ENCODE measurements at regions not wholly inside any gene's neighbourhood (a gene's known extent, or its start where the extent isn't known, plus 50 kb on each side); places are given as distances from the start of the nearest gene placed in this dataset.

DNA sequence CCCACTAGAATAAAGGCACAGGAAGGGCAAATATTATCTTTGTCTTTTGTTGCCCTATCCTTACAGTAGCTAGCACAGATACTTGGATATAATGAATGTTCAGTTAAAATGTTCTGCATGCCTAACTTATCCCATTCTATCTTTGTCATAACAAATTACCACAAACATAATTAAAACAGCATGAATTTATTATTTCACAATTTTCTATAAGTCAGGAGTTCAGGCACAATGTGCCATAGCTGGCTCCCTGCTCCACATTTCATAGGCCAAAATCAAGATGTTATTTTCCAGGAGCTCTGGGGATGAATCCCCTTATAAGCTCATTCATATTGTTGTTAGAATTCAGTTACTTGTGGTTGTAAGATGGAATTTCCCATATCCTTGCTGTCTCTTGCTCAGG, 975.5 kb downstream of the IGSF11 start:
- DNase-seq, result no peak
- no peaks in the 10 kb centered on the region for H3K27me3 ChIP-seq (replicated peaks in 1 of 7)
- no peaks in the 10 kb centered on the region for H3K36me3 ChIP-seq
- no peak overlapping the region for H3K27ac ChIP-seq
- no peaks in the 10 kb centered on the region for H3K4me1 ChIP-seq
- intact Hi-C loops (cut with DNase I; ENCODE audit: low total_unique reads), result no loop called here
- TF ChIP-seq, protein P1, sequence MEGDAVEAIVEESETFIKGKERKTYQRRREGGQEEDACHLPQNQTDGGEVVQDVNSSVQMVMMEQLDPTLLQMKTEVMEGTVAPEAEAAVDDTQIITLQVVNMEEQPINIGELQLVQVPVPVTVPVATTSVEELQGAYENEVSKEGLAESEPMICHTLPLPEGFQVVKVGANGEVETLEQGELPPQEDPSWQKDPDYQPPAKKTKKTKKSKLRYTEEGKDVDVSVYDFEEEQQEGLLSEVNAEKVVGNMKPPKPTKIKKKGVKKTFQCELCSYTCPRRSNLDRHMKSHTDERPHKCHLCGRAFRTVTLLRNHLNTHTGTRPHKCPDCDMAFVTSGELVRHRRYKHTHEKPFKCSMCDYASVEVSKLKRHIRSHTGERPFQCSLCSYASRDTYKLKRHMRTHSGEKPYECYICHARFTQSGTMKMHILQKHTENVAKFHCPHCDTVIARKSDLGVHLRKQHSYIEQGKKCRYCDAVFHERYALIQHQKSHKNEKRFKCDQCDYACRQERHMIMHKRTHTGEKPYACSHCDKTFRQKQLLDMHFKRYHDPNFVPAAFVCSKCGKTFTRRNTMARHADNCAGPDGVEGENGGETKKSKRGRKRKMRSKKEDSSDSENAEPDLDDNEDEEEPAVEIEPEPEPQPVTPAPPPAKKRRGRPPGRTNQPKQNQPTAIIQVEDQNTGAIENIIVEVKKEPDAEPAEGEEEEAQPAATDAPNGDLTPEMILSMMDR (IDR thresholded peaks at IDR 0.05 in 8 of 11, conservative IDR thresholded peaks at IDR 0.05 in 3 of 11), result no peak
- no peak for TF ChIP-seq POLR2AphosphoS5 (IDR thresholded peaks at IDR 0.05)
- TF ChIP-seq POLR2A (IDR thresholded peaks at IDR 0.05), result no peak
- peaks cover 0 to 6% (median under 1%) of the 10 kb centered on the region in 8 donors for H3K9me3 ChIP-seq
- no peak overlapping the region for H3K4me3 ChIP-seq

DNA sequence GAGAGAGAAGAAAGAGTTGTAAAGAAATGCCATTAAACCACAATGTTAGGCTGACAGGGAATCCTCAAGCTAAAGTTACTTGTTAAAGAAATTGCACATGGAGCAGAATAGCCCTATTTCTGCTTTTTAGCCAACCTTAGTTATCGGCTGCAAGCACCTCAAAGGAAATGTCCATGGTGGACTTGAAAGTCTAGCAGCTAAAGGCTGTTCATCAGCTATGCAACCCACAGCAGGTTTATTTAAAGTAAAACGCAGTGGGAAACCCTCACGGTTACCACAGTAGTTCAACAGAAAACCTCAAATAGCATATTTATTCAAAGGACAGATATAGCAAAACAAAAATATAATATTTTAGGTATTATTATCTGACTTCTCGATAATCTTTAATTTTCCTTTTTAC, 967.2 kb downstream of the IGSF11 start:
- no peaks in the 10 kb centered on the region for H3K27me3 ChIP-seq (replicated peaks in 1 of 7)
- no peaks in the 10 kb centered on the region for H3K36me3 ChIP-seq
- intact Hi-C loops (cut with DNase I; ENCODE audit: low total_unique reads), result no loop called here
- H3K27ac ChIP-seq, result no peak overlapping the region
- H3K4me1 ChIP-seq, result no peaks in the 10 kb centered on the region
- H3K4me3 ChIP-seq, result no peak overlapping the region
- no peak for DNase-seq
- TF ChIP-seq POLR2A (IDR thresholded peaks at IDR 0.05) (no peak), POLR2AphosphoS5 (IDR thresholded peaks at IDR 0.05) (no peak)
- TF ChIP-seq, protein P1 (IDR thresholded peaks at IDR 0.05 in 8 of 11, conservative IDR thresholded peaks at IDR 0.05 in 3 of 11), result no peak
- H3K9me3 ChIP-seq, result peaks cover 0 to 23% (median 4%) of the 10 kb centered on the region in 8 donors
- WGBS, 5 donors, result 84 to 92% (median 85%) methylated on average over 4 of the region's 4 CpGs

DNA sequence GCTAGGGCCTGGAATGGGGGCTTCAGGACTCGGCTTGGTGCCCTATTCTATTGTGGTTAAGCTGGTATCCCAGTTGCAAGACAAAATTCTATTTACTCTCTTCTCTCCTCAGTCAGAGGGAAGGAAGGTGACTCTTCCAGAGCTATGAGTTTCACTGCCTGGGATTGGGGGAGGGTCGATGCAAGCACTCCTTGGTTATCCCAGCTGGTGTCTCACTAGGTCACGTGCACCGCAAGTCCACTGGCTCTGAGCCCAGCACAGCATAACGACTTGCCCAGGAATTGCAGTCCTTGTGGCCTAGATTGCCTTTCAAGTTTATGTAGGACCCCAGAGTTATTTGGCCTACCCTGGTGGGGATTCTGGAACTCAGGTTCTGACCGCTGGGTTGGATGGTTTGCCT, 958.8 kb downstream of the IGSF11 start:
- no peaks in the 10 kb centered on the region for H3K27me3 ChIP-seq (replicated peaks in 1 of 7)
- no peak overlapping the region for H3K27ac ChIP-seq
- 62 to 84% (median 69%) methylated on average over 6 of the region's 6 CpGs for WGBS, 5 donors
- peaks cover 0 to 39% (median 30%) of the 10 kb centered on the region in 8 donors for H3K9me3 ChIP-seq
- no peaks in the 10 kb centered on the region for H3K36me3 ChIP-seq
- H3K4me1 ChIP-seq, result no peaks in the 10 kb centered on the region
- no peak for DNase-seq
- TF ChIP-seq, protein P1 (IDR thresholded peaks at IDR 0.05 in 8 of 11, conservative IDR thresholded peaks at IDR 0.05 in 3 of 11), result no peak
- TF ChIP-seq POLR2AphosphoS5 (IDR thresholded peaks at IDR 0.05) (no peak), POLR2A (IDR thresholded peaks at IDR 0.05) (no peak)
- intact Hi-C loops (cut with DNase I; ENCODE audit: low total_unique reads), result no loop called here
- H3K4me3 ChIP-seq, result no peak overlapping the region

DNA sequence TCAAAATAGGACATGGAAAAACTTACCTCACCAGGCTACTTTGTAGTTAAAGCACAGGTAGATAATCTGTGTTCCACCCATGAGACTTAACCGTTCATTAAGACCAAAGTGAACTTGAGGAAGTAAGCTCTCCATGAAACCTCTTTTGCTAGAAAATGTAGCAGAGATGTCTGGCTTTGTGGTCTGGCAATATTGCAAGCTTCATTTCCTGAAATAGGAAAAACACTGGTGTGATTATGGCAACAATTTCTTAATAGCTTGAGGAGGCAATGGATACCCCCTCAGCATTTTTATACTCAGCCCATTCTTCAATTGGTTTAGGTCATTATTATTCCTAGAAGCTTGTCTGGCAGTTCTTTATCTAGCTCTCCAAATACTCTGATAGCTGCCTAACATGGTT, 957.3 kb downstream of the IGSF11 start:
- H3K4me3 ChIP-seq, result no peak overlapping the region
- H3K9me3 ChIP-seq, result peaks cover 0 to 36% (median 29%) of the 10 kb centered on the region in 8 donors
- TF ChIP-seq, protein P1 (IDR thresholded peaks at IDR 0.05 in 8 of 11, conservative IDR thresholded peaks at IDR 0.05 in 3 of 11), result no peak
- no peak for TF ChIP-seq POLR2A (IDR thresholded peaks at IDR 0.05)
- no peak for TF ChIP-seq POLR2AphosphoS5 (IDR thresholded peaks at IDR 0.05)
- intact Hi-C loops (cut with DNase I; ENCODE audit: low total_unique reads), result no loop called here
- DNase-seq, result no peak
- H3K36me3 ChIP-seq, result no peaks in the 10 kb centered on the region
- H3K27ac ChIP-seq, result no peak overlapping the region
- WGBS, 5 donors, result 60 to 78% (median 62%) methylated on average over 1 of the region's 1 CpG
- H3K4me1 ChIP-seq, result no peaks in the 10 kb centered on the region
- H3K27me3 ChIP-seq (replicated peaks in 1 of 7), result no peaks in the 10 kb centered on the region

All from spleen (tissue), 11 donors.